ENCODE measurements at regions not wholly inside any gene's neighbourhood (a gene's known extent, or its start where the extent isn't known, plus 50 kb on each side); places are given as distances from the start of the nearest gene placed in this dataset.

DNA sequence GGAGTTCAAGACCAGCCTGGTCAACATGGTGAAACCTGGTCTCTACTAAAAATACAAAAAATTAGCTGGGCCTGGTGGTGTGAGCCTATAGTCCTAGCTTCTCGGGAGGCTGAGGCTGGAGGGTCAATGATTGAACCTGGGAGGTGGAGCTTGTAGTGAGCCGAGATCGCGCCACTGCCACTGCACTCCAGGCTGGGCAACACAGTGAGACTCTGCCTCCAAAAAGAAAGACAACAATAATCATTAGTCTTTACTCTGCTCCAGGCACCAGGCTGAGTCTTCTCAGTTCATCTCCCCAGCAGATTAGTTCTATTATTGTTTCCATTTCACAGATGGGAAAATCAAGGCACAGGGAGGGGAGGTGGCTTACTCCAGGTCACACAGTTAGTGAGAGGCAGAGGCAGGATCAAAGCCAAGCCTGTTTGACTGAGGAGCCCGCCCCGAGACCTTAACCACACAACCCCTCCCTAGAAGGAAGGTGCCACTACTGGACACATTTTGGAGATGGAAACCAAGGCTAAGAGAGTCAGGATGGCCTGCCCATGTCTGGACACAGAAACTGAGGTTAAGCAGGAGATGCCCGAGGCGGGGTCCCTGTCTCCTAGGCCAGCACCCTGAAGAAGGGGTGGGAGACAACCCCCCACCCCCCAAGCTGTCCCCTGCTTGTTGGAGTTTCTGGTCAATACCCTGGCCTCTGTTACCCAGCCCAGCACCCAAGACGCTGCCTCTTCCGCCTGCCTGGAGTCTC, 75.8 kb downstream of the CEBPB start:
- no peak for TF ChIP-seq POLR2A (IDR thresholded peaks at IDR 0.05)
- TF ChIP-seq, protein P1, sequence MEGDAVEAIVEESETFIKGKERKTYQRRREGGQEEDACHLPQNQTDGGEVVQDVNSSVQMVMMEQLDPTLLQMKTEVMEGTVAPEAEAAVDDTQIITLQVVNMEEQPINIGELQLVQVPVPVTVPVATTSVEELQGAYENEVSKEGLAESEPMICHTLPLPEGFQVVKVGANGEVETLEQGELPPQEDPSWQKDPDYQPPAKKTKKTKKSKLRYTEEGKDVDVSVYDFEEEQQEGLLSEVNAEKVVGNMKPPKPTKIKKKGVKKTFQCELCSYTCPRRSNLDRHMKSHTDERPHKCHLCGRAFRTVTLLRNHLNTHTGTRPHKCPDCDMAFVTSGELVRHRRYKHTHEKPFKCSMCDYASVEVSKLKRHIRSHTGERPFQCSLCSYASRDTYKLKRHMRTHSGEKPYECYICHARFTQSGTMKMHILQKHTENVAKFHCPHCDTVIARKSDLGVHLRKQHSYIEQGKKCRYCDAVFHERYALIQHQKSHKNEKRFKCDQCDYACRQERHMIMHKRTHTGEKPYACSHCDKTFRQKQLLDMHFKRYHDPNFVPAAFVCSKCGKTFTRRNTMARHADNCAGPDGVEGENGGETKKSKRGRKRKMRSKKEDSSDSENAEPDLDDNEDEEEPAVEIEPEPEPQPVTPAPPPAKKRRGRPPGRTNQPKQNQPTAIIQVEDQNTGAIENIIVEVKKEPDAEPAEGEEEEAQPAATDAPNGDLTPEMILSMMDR (IDR thresholded peaks at IDR 0.05) = no peak
- peak in 1 of 2 donors; percentile 87 for DNase-seq (ENCODE audit: low spot score in 2 of 2)
- intact Hi-C loops (cut with DNase I; ENCODE audit: low total_unique reads) = no loop called here
- WGBS, 2 donors = 62 to 67% methylated on average over 9 to 10 of the region's 10 CpGs
- no peak overlapping the region for H3K4me3 ChIP-seq (ENCODE audit: low read depth, poor library complexity, severe bottlenecking)

DNA sequence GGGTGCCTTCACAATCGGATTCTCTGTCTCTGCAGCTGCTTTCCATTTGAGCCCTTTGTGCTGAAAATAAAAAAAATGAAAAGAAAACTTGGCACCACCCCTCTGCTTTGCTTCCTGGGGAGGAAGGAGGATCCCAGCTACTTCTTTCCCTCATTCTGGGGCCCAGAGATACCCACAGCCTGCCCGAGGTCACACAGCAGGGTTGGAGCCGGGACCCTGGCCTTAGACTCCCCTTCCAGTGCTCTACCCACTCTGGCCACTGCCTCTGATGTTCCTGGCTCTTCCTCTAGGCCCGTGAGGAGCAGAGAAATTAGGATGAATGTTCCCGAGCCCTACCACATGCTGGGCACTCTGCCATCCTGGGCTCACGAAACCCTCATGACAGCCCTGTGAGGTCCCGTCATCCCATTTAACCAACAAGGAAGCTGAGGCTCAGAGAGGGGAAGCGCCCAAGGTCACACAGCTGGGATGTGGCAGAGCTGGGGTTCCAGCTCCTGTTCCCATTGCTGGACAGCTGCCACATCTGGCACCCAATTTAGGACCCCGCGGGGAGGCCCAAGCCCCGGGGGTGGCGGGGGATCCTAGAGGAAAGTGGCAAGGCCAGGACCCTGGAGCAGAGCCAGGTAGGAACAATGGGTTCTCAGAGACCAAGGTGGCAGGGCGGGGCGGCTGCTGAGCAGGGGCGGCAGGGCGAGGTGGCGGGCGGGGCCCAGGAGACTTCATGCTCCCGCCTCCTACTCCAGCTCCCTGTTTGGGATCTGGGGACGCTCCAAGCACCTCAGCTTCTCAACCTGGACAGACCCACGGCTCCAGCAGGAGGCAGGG, 76.6 kb downstream of the CEBPB start:
- no peak overlapping the region for H3K4me3 ChIP-seq (ENCODE audit: low read depth, poor library complexity, severe bottlenecking)
- 17 to 23% methylated on average over 21 of the region's 21 CpGs for WGBS, 2 donors
- peak; percentile 84 to 96 for DNase-seq (ENCODE audit: low spot score in 2 of 2)

DNA sequence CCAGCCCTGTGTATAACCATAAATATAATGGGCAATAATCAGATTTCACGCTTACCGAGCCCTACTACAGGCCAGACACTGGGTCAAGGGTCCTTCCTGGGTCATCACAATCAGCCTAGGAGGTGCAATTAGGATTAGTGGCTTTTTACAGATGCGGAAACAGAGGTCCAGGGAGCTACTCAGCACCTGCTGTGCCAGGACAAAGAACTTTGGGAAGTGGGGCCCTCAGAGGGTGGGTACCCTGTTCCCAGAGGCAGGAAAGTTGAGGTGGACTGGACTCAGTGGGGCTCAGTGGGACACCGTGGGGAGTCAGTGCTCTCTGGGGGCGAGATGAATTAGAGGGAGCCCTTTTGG, 77.2 kb downstream of the CEBPB start:
- DNase-seq (ENCODE audit: low spot score in 2 of 2) = no peak
- TF ChIP-seq, protein P1 (IDR thresholded peaks at IDR 0.05) = no peak
- TF ChIP-seq POLR2A (IDR thresholded peaks at IDR 0.05) = no peak
- no peak overlapping the region for H3K4me3 ChIP-seq (ENCODE audit: low read depth, poor library complexity, severe bottlenecking)
- intact Hi-C loops (cut with DNase I; ENCODE audit: low total_unique reads) = no loop called here
- WGBS, 2 donors = 60 to 61% methylated on average over 5 of the region's 5 CpGs

More for the DNA sequence above, 76.6 kb downstream of the CEBPB start:
- intact Hi-C loops (cut with DNase I; ENCODE audit: low total_unique reads) = no loop called here
- no peak for TF ChIP-seq POLR2A (IDR thresholded peaks at IDR 0.05)
- TF ChIP-seq, protein P1 (IDR thresholded peaks at IDR 0.05) = no peak

DNA sequence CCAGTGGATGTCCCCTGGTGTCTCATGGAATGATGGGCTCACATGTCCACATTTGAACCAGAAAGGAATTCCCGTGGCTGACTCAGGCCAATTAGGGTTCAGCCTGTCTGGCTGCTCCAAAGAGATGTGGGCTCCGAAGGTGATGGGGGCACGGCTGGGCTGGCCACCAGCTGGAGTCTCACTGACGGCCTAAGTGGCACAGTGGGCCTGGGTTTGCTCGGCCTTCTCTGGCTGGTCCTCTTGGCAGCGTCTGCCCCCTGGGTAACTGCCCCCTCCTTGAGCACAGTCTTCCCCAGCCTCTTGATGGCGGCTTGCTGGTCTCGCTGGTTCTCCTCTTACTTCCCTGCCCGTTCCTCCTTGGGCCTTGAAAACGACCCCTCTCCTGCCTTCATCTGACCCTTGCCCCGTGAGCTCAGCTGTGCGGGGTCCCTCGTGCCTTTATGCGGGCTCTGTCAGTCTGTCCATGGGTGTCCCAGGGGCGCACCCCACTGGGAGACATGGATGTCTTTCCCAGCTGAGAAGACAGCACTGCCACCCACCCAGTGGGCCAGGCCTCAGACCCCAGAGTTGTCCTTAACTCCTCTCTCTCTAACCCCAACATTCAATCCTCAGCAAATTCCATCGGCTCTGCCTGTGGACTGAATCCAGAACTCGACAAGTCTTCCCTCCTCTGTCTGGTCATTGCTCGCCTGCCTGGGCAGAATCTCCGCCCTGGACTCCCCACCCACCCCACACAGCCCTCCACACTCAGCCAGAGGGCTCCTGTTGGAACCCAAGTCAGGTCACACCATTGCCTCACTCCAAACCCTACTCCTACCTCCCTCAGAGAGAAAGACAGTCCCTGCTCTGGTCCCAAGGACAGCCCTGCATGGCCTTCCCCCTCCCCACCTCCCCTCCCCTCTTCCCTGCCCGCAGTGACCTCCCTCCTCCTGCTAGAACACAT, 78.7 kb downstream of the CEBPB start:
- intact Hi-C loops (cut with DNase I; ENCODE audit: low total_unique reads) = no loop called here
- TF ChIP-seq, protein P1 (IDR thresholded peaks at IDR 0.05) = no peak
- TF ChIP-seq POLR2A (IDR thresholded peaks at IDR 0.05) = no peak
- no peak for DNase-seq (ENCODE audit: low spot score in 2 of 2)
- 83 to 87% methylated on average over 20 of the region's 20 CpGs for WGBS, 2 donors
- no peak overlapping the region for H3K4me3 ChIP-seq (ENCODE audit: low read depth, poor library complexity, severe bottlenecking)

DNA sequence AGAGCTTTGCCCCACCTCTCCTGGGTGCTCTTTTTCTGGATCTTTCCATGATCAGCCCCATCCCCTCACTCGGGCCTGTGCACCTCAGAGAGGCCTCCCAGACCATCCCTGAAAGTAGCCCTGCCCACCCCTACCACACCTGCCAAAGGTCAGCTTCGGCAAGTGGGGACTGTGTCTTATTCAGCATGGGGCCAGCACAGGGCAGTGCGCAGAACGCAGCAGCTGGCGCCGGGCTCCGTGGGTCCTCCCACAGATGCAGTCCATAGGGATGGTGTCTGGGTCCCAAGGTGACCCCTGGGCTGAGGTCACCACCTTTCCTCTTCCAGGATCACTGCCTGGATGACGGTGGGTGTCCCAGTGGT, 79.4 kb downstream of the CEBPB start:
- H3K4me3 ChIP-seq (ENCODE audit: low read depth, poor library complexity, severe bottlenecking) = no peak overlapping the region
- TF ChIP-seq POLR2A (IDR thresholded peaks at IDR 0.05) = no peak
- TF ChIP-seq, protein P1 (IDR thresholded peaks at IDR 0.05) = no peak
- intact Hi-C loops (cut with DNase I; ENCODE audit: low total_unique reads) = no loop called here
- WGBS, 2 donors = 86 to 91% methylated on average over 7 to 8 of the region's 8 CpGs
- no peak for DNase-seq (ENCODE audit: low spot score in 2 of 2)

Data from lower leg skin (tissue), 4 donors.